ENCODE measurements at regions not wholly inside any gene's neighbourhood (a gene's known extent, or its start where the extent isn't known, plus 50 kb on each side); places are given as distances from the start of the nearest gene placed in this dataset.

DNA sequence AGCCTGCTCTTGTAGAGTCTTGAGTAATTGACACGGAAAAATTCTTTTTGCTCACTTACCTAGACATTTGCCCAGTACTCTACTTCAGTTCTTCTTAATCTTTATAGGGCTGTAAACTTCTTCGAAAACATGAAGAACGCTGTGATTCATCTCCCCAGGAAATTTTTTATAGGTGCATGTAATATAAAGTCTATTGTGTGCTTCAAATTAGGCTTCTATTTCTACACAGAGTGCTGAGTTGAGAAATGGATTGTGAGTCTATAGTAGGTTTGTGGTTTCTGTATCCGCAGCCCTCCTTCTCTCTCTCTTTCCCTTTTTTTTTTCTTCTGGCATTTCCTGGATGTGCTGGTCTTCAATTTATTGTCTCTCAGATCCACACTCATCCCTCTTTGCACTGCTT, 183.3 kb upstream of the DCBLD2 start:
- TF ChIP-seq POLR2AphosphoS5 (IDR thresholded peaks at IDR 0.05) (no peak), POLR2A (IDR thresholded peaks at IDR 0.05) (no peak), CTCF (IDR thresholded peaks at IDR 0.05) (no peak)

Data from stomach (tissue), 4 donors.